Limb (tissue), 2 donors: ENCODE measurements at regions not wholly inside any gene's neighbourhood (a gene's known extent, or its start where the extent isn't known, plus 50 kb on each side); places are given as distances from the start of the nearest gene placed in this dataset.
"Not testable (repeated sequence)": the region's sequence is repeated elsewhere in the genome, so short reads cannot be mapped to it uniquely, and the experiment has no call there.

ENCODE experiments used
- DNase-seq, 2 donors: peaks; one replicate each; pipeline ENCODE4 v3.0.0-alpha.2; 2016; ENCODE audit errors: extremely low spot score in 2 of 2

DNA sequence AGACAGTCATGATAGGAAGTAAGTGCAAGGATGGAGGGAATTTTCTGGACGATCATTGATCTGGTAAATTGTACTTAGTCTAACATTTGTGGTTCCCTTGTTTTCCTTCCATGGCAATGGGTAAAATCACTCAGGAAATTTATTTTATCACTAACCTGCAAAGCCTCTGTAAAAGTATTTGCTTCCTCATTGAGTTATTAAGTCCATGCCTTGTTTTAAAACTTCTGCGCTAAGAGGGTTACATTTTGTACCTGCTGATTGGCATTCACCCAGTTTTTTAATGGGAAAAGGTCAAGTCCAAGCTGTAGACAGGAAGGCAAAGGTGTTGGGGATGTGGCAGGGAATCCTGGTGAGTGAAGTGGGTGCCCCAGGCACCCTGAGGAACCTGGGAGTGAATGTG is 146.2 kb upstream of the NR2F2 start:
- no peak for DNase-seq

- DNase-seq: no peak
These were observed 144.4 kb upstream of the NR2F2 start for GRCh38 chr15:96186105-96186504.

GRCh38 chr15:96187341-96188305 is 142.9 kb upstream of the NR2F2 start:
- DNase-seq: no peak

GRCh38 chr15:96197721-96198120 is 132.8 kb upstream of the NR2F2 start:
- no peak for DNase-seq

GRCh38 chr15:96199111-96199510 is 131.4 kb upstream of the NR2F2 start:
- no peak for DNase-seq

GRCh38 chr15:96200357-96200967 is 130.0 kb upstream of the NR2F2 start:
- DNase-seq: peak in 1 of 2 donors; percentile 35

GRCh38 chr15:96201696-96202095 is 128.8 kb upstream of the NR2F2 start:
- no peak for DNase-seq

- not testable (repeated sequence) for DNase-seq
These were observed 124.9 kb upstream of the NR2F2 start for GRCh38 chr15:96205588-96205987.

DNA sequence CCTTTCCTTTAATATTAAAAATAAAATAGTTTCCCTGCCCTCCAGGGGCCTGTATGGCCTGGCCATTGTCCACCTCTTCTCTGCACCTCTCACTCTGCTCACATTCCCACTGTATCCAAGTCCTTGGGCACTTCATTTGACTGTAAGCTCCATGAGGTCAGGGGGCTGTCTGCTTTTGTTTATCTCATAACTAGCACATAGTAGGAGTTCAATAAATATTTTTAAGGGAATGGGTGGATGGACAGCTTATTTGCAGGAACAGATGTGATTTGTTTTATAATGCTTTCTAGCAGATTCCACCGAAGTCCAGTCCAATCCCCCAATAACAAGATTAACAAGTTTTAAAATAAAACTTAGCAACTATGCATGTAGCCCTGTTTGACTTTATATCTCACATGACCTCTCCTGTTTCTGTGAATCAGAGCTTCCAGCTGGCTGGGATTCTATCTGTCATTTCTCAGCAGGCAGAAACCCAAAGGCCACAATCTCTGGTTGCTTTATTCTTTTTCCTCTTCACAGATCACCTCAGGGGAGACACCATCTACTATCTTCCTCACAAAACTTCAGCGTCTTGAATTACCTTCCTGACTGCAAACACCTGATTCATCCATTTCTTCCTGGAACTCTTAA is 123.0 kb upstream of the NR2F2 start:
- DNase-seq: no peak

- no peak for DNase-seq
These were observed 121.2 kb upstream of the NR2F2 start for GRCh38 chr15:96209285-96209735.

GRCh38 chr15:96213045-96213444 is 117.5 kb upstream of the NR2F2 start:
- DNase-seq: no peak

DNA sequence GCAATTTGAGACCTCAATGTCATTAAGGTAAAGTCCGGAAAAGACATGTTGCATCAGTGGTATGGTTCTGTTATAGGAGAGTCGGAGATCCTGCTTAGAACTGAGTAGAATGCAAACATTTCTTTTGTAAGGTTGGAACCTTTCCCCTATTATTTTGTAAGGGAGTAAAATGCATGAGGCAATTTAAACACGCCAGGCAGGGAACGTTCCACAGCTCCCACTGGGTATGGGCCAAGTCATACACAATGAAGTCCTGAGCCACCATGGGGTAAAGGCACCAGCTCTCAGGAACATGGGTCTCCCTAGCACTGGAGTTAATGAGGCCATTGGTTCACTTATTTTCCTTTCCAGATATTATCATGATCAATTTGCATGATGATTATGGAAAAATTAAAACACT is 116.6 kb upstream of the NR2F2 start:
- DNase-seq: no peak

GRCh38 chr15:96216481-96216880 is 114.0 kb upstream of the NR2F2 start:
- not testable (repeated sequence) for DNase-seq

DNA sequence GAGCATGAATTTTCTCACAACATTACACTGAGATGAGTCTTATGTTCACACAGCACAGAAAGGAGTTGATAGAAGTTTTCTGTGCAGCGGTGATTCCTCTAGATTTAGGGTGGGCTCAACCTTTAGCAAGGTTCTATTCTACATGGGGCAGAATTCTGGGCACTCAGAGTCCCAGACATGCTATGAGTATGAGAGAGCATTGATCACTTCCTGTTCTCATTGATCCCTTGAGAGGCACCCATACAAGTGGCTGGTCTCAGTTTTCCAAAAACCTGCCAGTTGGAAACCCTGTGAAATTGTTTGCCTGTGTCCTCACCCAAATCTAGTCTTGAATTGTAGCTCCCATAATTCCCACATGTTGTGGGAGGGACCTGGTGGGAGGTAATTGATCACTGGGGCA is 112.5 kb upstream of the NR2F2 start:
- DNase-seq: no peak

DNA sequence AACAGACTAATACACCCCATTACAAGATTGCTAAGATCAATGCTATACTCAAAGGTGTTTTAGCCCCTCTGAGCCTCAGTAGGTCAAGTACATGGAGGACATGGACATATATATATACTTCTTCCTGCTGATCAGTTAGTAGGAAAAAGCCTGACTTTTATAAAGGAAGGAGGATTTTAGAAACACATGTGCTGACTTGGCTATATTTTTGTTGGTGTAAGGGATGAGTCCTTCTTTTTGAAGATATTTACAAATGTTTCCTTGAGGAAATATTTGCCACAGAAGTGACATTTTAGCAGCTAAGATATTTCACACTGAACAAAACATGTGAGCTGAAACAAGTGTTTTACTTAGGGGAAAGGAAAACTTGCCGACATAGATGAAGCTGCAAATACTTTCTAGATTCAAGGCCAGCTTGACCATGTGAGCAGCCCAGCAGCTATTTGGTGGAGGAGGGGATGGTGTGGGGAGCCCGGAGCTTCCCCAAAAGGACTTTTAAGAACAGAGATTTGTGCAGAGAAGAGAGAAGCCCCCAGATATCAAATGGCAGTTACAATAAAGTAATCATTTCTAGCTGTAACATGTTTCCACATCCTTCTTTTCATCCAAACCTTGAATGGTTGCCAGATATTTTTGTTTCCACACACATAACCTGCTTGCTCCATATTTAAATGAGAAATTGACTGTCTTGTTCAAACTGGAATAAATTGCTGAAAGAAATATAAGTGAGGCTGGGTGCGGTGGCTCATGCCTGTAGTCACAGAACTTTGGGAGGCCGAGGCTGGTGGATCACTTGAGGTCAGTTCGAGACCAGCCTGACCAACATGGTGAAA is 111.7 kb upstream of the NR2F2 start:
- no peak for DNase-seq

DNA sequence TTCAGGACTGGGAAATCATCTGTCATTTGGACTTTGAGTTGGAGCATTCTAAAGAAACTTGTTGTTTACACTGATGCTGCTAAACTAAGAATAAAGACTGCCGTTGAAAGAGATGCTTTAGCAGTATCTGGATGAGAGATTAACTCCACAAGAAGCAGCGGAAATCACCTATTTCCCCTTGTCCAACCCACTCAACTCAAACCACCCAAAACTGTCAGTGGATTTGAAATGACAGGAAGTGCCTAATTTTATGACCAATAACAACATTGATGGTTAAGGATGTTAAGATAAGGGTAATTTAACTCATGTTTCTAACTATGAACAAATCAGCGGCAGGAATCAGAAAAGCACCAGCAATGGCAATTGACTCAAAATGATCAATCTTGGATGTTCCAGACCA is 110.8 kb upstream of the NR2F2 start:
- DNase-seq: no peak

GRCh38 chr15:96220657-96221056 is 109.8 kb upstream of the NR2F2 start:
- no peak for DNase-seq

DNA sequence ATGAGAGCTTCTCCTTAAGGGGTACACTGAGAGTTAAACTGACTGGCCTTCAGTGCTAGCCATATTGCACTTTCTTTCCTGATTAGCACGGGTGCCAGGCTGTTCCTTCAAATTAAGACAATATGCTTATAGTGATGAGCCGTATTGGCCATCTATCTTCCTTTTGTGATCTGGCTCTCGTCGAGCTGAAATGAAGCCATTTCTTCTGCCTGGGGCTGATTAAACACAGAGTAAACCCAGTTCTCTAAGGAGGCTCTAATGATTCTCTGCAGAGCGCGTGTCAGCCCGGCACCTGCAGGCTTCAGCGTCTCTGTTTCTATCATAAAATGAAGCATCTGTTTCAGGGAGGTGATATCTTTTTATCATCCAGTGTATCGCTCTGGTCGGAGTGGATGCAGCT is 107.5 kb upstream of the NR2F2 start:
- DNase-seq: no peak

DNA sequence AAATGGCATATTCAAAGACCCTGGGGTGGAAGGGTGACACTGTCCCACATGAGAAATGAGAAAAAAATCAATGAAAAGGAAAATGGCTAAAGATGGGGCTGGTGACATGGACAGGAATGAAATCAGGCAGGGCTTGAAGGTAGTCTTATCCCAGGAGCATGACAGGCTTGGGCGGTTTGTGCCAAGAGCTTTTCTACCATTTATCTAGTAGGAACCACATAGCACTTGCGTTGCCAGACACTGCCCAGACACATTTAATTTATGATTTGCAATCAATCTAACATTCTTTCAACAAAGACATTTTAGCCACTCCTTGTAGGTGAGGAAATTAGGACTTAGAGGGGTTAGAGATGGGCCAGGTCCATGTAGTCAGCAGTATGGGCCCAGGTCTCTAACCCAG is 106.6 kb upstream of the NR2F2 start:
- no peak for DNase-seq

GRCh38 chr15:96225642-96226259 is 104.7 kb upstream of the NR2F2 start:
- no peak for DNase-seq
